22Rv1 (cell line): ENCODE measurements at regions not wholly inside any gene's neighbourhood (a gene's known extent, or its start where the extent isn't known, plus 50 kb on each side); places are given as distances from the start of the nearest gene placed in this dataset.

Source experiments
- H3K27ac ChIP-seq: fragments of 450-650 bp; 2 replicates; pipeline ENCODE4 v1.5.1; 2017
- CTCF ChIP-seq: fragments of 450-650 bp; IDR thresholded peaks from 2 replicates; pipeline ENCODE4 v1.5.1; 2017; ENCODE audit warnings: mild to moderate bottlenecking
- ZFX ChIP-seq: fragments of 450-650 bp; IDR thresholded peaks from 2 replicates; pipeline ENCODE4 v1.6.1; 2017; ENCODE audit warnings: antibody characterized with exemption, borderline replicate concordance

- TF ChIP-seq CTCF, result no peak
- no peak for TF ChIP-seq ZFX
- no peak overlapping the region for H3K27ac ChIP-seq
These were observed 149.7 kb upstream of the PIK3C3 start for GRCh38 chr18:41805341-41805740.

- TF ChIP-seq ZFX, result no peak
- TF ChIP-seq CTCF, result no peak
These were observed 156.2 kb upstream of the PIK3C3 start for GRCh38 chr18:41798879-41799278.

GRCh38 chr18:41790687-41791086 is 164.3 kb upstream of the PIK3C3 start:
- H3K27ac ChIP-seq, result no peak overlapping the region
- no peak for TF ChIP-seq CTCF

More at GRCh38 chr18:41798879-41799278, 156.2 kb upstream of the PIK3C3 start:
- no peak overlapping the region for H3K27ac ChIP-seq

- no peak overlapping the region for H3K27ac ChIP-seq
- TF ChIP-seq ZFX, result no peak
- no peak for TF ChIP-seq CTCF
These were observed 166.0 kb upstream of the PIK3C3 start for GRCh38 chr18:41789001-41789400.

GRCh38 chr18:41783879-41784278 is 171.2 kb upstream of the PIK3C3 start:
- TF ChIP-seq CTCF, result no peak
- TF ChIP-seq ZFX, result no peak
- H3K27ac ChIP-seq, result no peak overlapping the region

GRCh38 chr18:41783065-41783818 is 171.8 kb upstream of the PIK3C3 start:
- no peak overlapping the region for H3K27ac ChIP-seq

More at GRCh38 chr18:41783065-41783818, 171.8 kb upstream of the PIK3C3 start:
- no peak for TF ChIP-seq ZFX
- TF ChIP-seq CTCF, result no peak
